Endodermal cell (in vitro differentiated cells): ENCODE measurements at regions not wholly inside any gene's neighbourhood (a gene's known extent, or its start where the extent isn't known, plus 50 kb on each side); places are given as distances from the start of the nearest gene placed in this dataset.

Experiments used
- DNase-seq: peaks from one replicate; pipeline ENCODE4 v3.0.0-alpha.2; 2017
- H3K27ac ChIP-seq: 2 replicates; pipeline ENCODE4 v1.5.1; 2013; ENCODE audit warnings: mild to moderate bottlenecking, low read depth, low read length, moderate library complexity
- H3K27me3 ChIP-seq: 2 replicates; pipeline ENCODE4 v1.6.1; 2013; ENCODE audit warnings: mild to moderate bottlenecking, low read length, moderate library complexity; ENCODE audit not compliant: insufficient read depth, control insufficient read depth, poor library complexity, severe bottlenecking
- H3K36me3 ChIP-seq: 2 replicates; pipeline ENCODE4 v1.7.0; 2013; ENCODE audit warnings: mild to moderate bottlenecking, low read length, moderate library complexity; ENCODE audit not compliant: control insufficient read depth, insufficient read depth
- H3K4me1 ChIP-seq: one replicate; pipeline ENCODE4 v1.7.0; 2013; ENCODE audit warnings: low read length; ENCODE audit not compliant: control insufficient read depth, insufficient read depth
- H3K4me3 ChIP-seq: 2 replicates; pipeline ENCODE4 v1.5.1; 2013; ENCODE audit warnings: mild to moderate bottlenecking, low read length, moderate library complexity
- H3K9ac ChIP-seq: 2 replicates; pipeline ENCODE4 v1.6.1; 2013; ENCODE audit warnings: mild to moderate bottlenecking, low read length, moderate library complexity; ENCODE audit not compliant: poor library complexity, severe bottlenecking; ENCODE audit errors: extremely low read depth
- H3K9me3 ChIP-seq: 2 replicates; pipeline ENCODE4 v1.6.1; 2013; ENCODE audit warnings: mild to moderate bottlenecking, low read length, moderate library complexity; ENCODE audit not compliant: control insufficient read depth
- H3K27ac Mint-ChIP-seq: 2 replicates; pipeline ENCODE4 v1.8.0; 2020; ENCODE audit warnings: mixed read lengths
- H3K27me3 Mint-ChIP-seq: 2 replicates; pipeline ENCODE4 v1.8.0; 2021; ENCODE audit warnings: mild to moderate bottlenecking, mixed read lengths; ENCODE audit not compliant: insufficient read depth
- H3K36me3 Mint-ChIP-seq: 2 replicates; pipeline ENCODE4 v1.8.0; 2020; ENCODE audit warnings: low read depth, mixed read lengths
- H3K4me1 Mint-ChIP-seq: 2 replicates; pipeline ENCODE4 v1.8.0; 2020; ENCODE audit warnings: mixed read lengths
- H3K4me3 Mint-ChIP-seq: 2 replicates; pipeline ENCODE4 v1.8.0; 2020; ENCODE audit warnings: mild to moderate bottlenecking, moderate library complexity, mixed read lengths
- H3K9me3 Mint-ChIP-seq: 2 replicates; pipeline ENCODE4 v1.8.0; 2020; ENCODE audit warnings: mild to moderate bottlenecking, mixed read lengths
- WGBS, 2 experiments: methylation state at CpG; one replicate each; pipeline versions ENCODE4 v1.1.5 to v1.1.7; 2013; ENCODE audit warnings: missing lambda C conversion rate in 2 of 2, mixed read lengths in 1 of 2; ENCODE audit not compliant: insufficient coverage in 1 of 2, insufficient read length in 1 of 2; 5-methylcytosine and 5-hydroxymethylcytosine counted together
- TF ChIP-seq, protein P1 (sequence below): fragments of 200-600 bp; sonication (generic); conservative IDR thresholded peaks from 2 replicates; pipeline ENCODE4 v1.5.0; 2021; ENCODE audit warnings: antibody characterized with exemption, mild to moderate bottlenecking

DNA sequence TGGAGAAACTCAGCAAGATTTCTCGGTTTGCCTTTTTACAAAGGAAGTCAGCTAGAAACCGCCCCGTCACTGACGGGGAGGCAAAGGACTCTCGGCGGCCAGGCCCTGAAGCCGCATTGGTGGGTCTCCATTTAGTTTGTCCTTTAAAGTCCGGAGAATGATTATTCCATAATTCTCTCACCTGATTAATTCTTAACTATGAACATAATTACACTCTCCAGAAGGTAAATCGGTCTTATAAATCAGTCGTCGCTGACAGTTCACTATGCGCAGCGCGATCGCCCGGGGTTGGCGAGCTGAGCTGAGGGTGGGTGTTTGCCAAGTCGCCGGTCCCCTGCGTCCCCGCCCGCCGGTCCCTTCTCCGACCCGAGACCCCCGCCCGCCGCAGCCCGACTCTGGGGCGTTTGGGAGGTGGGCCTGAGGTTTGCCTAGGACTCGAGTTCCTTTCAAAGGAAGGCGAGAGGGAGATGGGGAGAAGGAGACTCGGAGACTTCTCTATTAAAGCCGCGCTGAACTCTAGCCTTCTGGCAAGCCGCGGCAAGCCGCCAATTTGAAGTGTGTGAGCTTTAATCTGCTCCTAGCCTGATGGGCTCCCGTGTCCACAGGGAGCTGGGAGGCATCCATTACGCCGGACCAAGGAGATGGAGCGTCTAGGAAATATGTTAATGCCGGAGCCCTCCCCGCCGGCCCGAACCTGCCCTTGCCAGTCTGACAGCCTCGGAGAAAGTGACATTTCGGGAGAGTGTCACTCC, 392.9 kb downstream of the NOVA1 start:
- peaks cover 31% of the 10 kb centered on the region for H3K27me3 Mint-ChIP-seq
- Histone ChIP-seq H3K4me1 (peaks cover 3% of the 10 kb centered on the region), H3K36me3 (no peaks in the 10 kb centered on the region), H3K27ac (peak overlapping the region; percentile 100), H3K27me3 (peaks cover 72% of the 10 kb centered on the region), H3K9ac (peak overlapping the region; percentile 50), H3K4me3 (peak overlapping the region; percentile 79), H3K9me3 (peaks cover 4% of the 10 kb centered on the region)
- H3K36me3 Mint-ChIP-seq = no peaks in the 10 kb centered on the region
- peak overlapping the region; percentile 65 for H3K4me3 Mint-ChIP-seq
- TF ChIP-seq, protein P1, sequence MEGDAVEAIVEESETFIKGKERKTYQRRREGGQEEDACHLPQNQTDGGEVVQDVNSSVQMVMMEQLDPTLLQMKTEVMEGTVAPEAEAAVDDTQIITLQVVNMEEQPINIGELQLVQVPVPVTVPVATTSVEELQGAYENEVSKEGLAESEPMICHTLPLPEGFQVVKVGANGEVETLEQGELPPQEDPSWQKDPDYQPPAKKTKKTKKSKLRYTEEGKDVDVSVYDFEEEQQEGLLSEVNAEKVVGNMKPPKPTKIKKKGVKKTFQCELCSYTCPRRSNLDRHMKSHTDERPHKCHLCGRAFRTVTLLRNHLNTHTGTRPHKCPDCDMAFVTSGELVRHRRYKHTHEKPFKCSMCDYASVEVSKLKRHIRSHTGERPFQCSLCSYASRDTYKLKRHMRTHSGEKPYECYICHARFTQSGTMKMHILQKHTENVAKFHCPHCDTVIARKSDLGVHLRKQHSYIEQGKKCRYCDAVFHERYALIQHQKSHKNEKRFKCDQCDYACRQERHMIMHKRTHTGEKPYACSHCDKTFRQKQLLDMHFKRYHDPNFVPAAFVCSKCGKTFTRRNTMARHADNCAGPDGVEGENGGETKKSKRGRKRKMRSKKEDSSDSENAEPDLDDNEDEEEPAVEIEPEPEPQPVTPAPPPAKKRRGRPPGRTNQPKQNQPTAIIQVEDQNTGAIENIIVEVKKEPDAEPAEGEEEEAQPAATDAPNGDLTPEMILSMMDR = no peak
- WGBS, 2 experiments = 4% methylated on average over 28 to 48 of the region's 48 CpGs
- H3K27ac Mint-ChIP-seq = peak overlapping the region; percentile 74
- peaks cover 12% of the 10 kb centered on the region for H3K4me1 Mint-ChIP-seq
- no peaks in the 10 kb centered on the region for H3K9me3 Mint-ChIP-seq
- DNase-seq = peak; percentile 86

DNA sequence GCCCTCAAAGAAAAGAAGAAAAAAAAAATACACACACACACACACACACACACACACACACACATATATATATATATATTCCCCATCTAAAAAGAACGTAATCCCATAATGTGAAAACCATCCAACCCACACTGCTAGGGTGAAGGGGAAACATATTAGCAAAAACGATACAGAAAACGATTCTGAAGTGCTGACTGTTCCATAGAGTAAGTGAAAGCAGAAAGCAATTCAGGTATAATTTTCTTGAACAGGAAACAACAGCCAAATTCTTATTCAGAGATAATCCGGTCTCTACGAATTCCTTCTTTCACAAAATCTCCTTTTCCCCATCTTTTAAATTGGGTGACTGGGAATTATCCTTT, 393.5 kb downstream of the NOVA1 start:
- H3K4me1 Mint-ChIP-seq = peaks cover 15% of the 10 kb centered on the region
- 60 to 67% methylated on average over 1 to 5 of the region's 5 CpGs for WGBS, 2 experiments
- H3K27me3 Mint-ChIP-seq = peaks cover 36% of the 10 kb centered on the region
- peak overlapping the region; percentile 65 for H3K4me3 Mint-ChIP-seq
- peaks cover 77% of the 10 kb centered on the region for H3K27me3 ChIP-seq
- no peaks in the 10 kb centered on the region for H3K36me3 ChIP-seq
- peak overlapping the region; percentile 79 for H3K4me3 ChIP-seq
- TF ChIP-seq, protein P1 = no peak
- no peak for DNase-seq
- H3K9me3 ChIP-seq = no peaks in the 10 kb centered on the region
- H3K9me3 Mint-ChIP-seq = no peaks in the 10 kb centered on the region
- peaks cover 3% of the 10 kb centered on the region for H3K4me1 ChIP-seq
- H3K27ac ChIP-seq = peak overlapping the region; percentile 100
- no peaks in the 10 kb centered on the region for H3K36me3 Mint-ChIP-seq
- H3K9ac ChIP-seq = no peak overlapping the region
- no peak overlapping the region for H3K27ac Mint-ChIP-seq

DNA sequence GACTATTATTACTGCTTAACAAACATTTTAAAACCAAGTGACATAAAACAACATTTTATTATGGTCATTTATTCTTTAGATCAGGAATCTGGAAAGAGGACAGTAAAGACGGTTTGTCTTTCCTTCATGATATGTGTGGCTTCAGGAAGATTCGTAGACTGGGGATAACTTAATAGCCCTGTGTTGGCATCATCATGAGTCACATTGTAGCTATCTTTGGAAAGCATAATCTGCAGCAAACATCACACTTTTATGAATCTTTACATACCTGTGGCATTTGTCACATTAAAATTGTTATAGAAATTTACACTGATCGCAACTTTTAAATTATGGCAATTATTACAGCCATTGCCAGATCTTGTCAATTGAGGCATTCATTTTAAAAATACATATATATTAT, 397.1 kb downstream of the NOVA1 start:
- H3K9me3 ChIP-seq = no peaks in the 10 kb centered on the region
- no peak overlapping the region for H3K27ac ChIP-seq
- peaks cover 91% of the 10 kb centered on the region for H3K27me3 ChIP-seq
- Mint-ChIP-seq H3K27me3 (peaks cover 52% of the 10 kb centered on the region), H3K36me3 (no peaks in the 10 kb centered on the region), H3K4me3 (no peak overlapping the region), H3K9me3 (no peaks in the 10 kb centered on the region), H3K4me1 (peaks cover 7% of the 10 kb centered on the region), H3K27ac (no peak overlapping the region)
- H3K36me3 ChIP-seq = no peaks in the 10 kb centered on the region
- WGBS, 2 experiments = 95 to 100% methylated on average over 2 to 3 of the region's 3 CpGs
- no peaks in the 10 kb centered on the region for H3K4me1 ChIP-seq
- no peak overlapping the region for H3K9ac ChIP-seq
- TF ChIP-seq, protein P1 = no peak
- no peak overlapping the region for H3K4me3 ChIP-seq
- no peak for DNase-seq
